B cell (primary cell): ENCODE measurements at regions not wholly inside any gene's neighbourhood (a gene's known extent, or its start where the extent isn't known, plus 50 kb on each side); places are given as distances from the start of the nearest gene placed in this dataset.

Source experiments
- ATAC-seq: fragments of 200-7000 bp; cut with Tn5 transposase; one replicate; pipeline ENCODE4 v1.10.0; 2021; ENCODE audit warnings: low read depth, mild to moderate bottlenecking, moderate number of reproducible peaks, moderate library complexity
- CTCF ChIA-PET: fragments of 350-600 bp; sonication (Branson Sonifier 250); formaldehyde crosslinking; loops from one replicate; lab custom pipeline; 2021; ENCODE audit warnings: antibody characterized with exemption, inconsistent platforms; lab: Charles Lee
- POLR2A ChIA-PET: fragments of 350-600 bp; sonication (Branson Sonifier 250); formaldehyde crosslinking; loops from one replicate; lab custom pipeline; 2021; ENCODE audit warnings: antibody characterized with exemption; lab: Charles Lee
- DNase-seq: peaks from one replicate; pipeline ENCODE4 v3.0.0; 2013
- H2AFZ ChIP-seq: 2 replicates; pipeline ENCODE4 v1.6.1; 2012; ENCODE audit warnings: mild to moderate bottlenecking, low read depth, low read length; ENCODE audit not compliant: insufficient read depth, poor library complexity, severe bottlenecking
- H3K27ac ChIP-seq, 2 donors: 1 replicate in 1 of 2; 2 replicates in 1 of 2; pipeline ENCODE4 v1.5.1; 2012 to 2013; ENCODE audit warnings: low read length in 2 of 2, mild to moderate bottlenecking in 2 of 2, moderate library complexity in 1 of 2
- H3K27me3 ChIP-seq, 4 experiments: fragments of 200-600 bp in 1 of 4; sonication (generic) in 1 of 4; replicated peaks in 1 of 4; 1 replicate in 2 of 4; 2 replicates in 2 of 4; pipeline versions ENCODE4 v1.6.1 to v1.7.0; 2013 to 2016; ENCODE audit warnings: low read length in 3 of 4, mild to moderate bottlenecking in 2 of 4, mixed read lengths in 1 of 4, moderate library complexity in 1 of 4; ENCODE audit not compliant: insufficient read depth in 4 of 4, control insufficient read depth in 3 of 4; ENCODE audit errors: control extremely low read depth in 1 of 4
- H3K36me3 ChIP-seq, 2 experiments: replicated peaks in 1 of 2; 1 replicate in 1 of 2; 2 replicates in 1 of 2; pipeline versions ENCODE4 v1.6.1 to v1.7.1; 2013; ENCODE audit warnings: low read length in 1 of 2; ENCODE audit not compliant: insufficient read depth in 2 of 2, control insufficient read depth in 1 of 2; ENCODE audit errors: control extremely low read depth in 1 of 2, extremely low read depth in 1 of 2
- H3K4me1 ChIP-seq, 2 donors: fragments of 200-600 bp in 1 of 2; sonication (generic) in 1 of 2; 1 replicate in 1 of 2; 2 replicates in 1 of 2; pipeline versions ENCODE4 v1.5.1 to v1.6.1; 2013 to 2017; ENCODE audit warnings: low read length in 2 of 2; ENCODE audit not compliant: control insufficient read depth in 2 of 2, insufficient read depth in 2 of 2
- H3K4me2 ChIP-seq: replicated peaks from 2 replicates; pipeline ENCODE3; 2012; ENCODE audit warnings: mild to moderate bottlenecking, low read depth, low read length; ENCODE audit not compliant: poor library complexity, severe bottlenecking
- H3K4me3 ChIP-seq, 5 experiments: fragments of 200-600 bp in 1 of 5; sonication (generic) in 1 of 5; 1 replicate in 3 of 5; 2 replicates in 2 of 5; pipeline versions ENCODE4 v1.5.1 to v1.7.0; 2011 to 2016; ENCODE audit warnings: low read length in 4 of 5, mild to moderate bottlenecking in 4 of 5, low read depth in 2 of 5, control low read depth in 1 of 5, moderate library complexity in 1 of 5; ENCODE audit not compliant: insufficient read depth in 1 of 5; ENCODE audit errors: control extremely low read depth in 1 of 5, extremely low read depth in 1 of 5
- H3K79me2 ChIP-seq: fragments of 200-600 bp; sonication (generic); one replicate; pipeline ENCODE4 v1.6.0; 2016; ENCODE audit warnings: low read length; ENCODE audit not compliant: control insufficient read depth, insufficient read depth
- H3K9ac ChIP-seq: fragments of 200-600 bp; sonication (generic); 2 replicates; pipeline ENCODE4 v1.6.1; 2017; ENCODE audit warnings: mild to moderate bottlenecking, low read length, moderate library complexity
- H3K9me3 ChIP-seq, 3 donors: one replicate each; pipeline versions ENCODE4 v1.6.1 to v1.7.1; 2013; ENCODE audit warnings: low read length in 2 of 3; ENCODE audit not compliant: control insufficient read depth in 2 of 3, insufficient read depth in 1 of 3; ENCODE audit errors: control extremely low read depth in 1 of 3
- H4K20me1 ChIP-seq: 2 replicates; pipeline ENCODE4 v1.6.0; 2012; ENCODE audit warnings: mild to moderate bottlenecking, low read length; ENCODE audit not compliant: insufficient read depth, control insufficient read depth, poor library complexity, severe bottlenecking
- H3K27ac Mint-ChIP-seq: one replicate; pipeline ENCODE4 v1.8.0; 2021; ENCODE audit warnings: mixed read lengths
- H3K27me3 Mint-ChIP-seq: one replicate; pipeline ENCODE4 v1.8.0; 2021; ENCODE audit warnings: mixed read lengths
- H3K4me1 Mint-ChIP-seq: one replicate; pipeline ENCODE4 v1.8.0; 2021; ENCODE audit warnings: mixed read lengths
- H3K4me3 Mint-ChIP-seq: one replicate; pipeline ENCODE4 v1.8.0; 2021; ENCODE audit warnings: mixed read lengths
- H3K9me3 Mint-ChIP-seq: one replicate; pipeline ENCODE4 v1.8.0; 2022; ENCODE audit warnings: mixed read lengths; ENCODE audit not compliant: insufficient read depth
- CTCF ChIP-seq: fragments of 200-600 bp; IDR thresholded peaks from one replicate; pipeline ENCODE4 v1.8.0; 2022; ENCODE audit warnings: antibody characterized with exemption, mild to moderate bottlenecking
- EZH2 ChIP-seq: IDR thresholded peaks from 2 replicates; pipeline ENCODE4 v1.6.1; 2012; ENCODE audit warnings: borderline replicate concordance, low read depth, mild to moderate bottlenecking, moderate library complexity, low read length; ENCODE audit not compliant: insufficient read depth, poor library complexity, severe bottlenecking
- WGBS: methylation state at CpG from one replicate; pipeline ENCODE4 v1.1.5; 2013; ENCODE audit warnings: missing lambda C conversion rate; ENCODE audit not compliant: insufficient coverage; 5-methylcytosine and 5-hydroxymethylcytosine counted together
- intact Hi-C: fragments of 100-400 bp; cut with micrococcal nuclease; formaldehyde crosslinking; loops from one replicate; pipeline ENCODE4 v1.10.0; 2022

GRCh38 chr4:44070843-44071242 is 377.8 kb downstream of the KCTD8 start:
- Histone ChIP-seq H3K4me3 (no peak overlapping the region), H3K36me3 (no peaks in the 10 kb centered on the region), H3K79me2 (no peaks in the 10 kb centered on the region), H4K20me1 (no peaks in the 10 kb centered on the region), H3K9me3 (peaks cover 0 to 15% (median 0%) of the 10 kb centered on the region in 3 donors), H3K27me3 (no peaks in the 10 kb centered on the region), H3K27ac (no peak overlapping the region), H2AFZ (no peak overlapping the region), H3K9ac (no peak overlapping the region), H3K4me2 (no peak overlapping the region), H3K4me1 (no peaks in the 10 kb centered on the region)
- H3K27me3 Mint-ChIP-seq = no peaks in the 10 kb centered on the region
- no peaks in the 10 kb centered on the region for H3K4me1 Mint-ChIP-seq
- DNase-seq = no peak
- intact Hi-C loops = no loop called here
- TF ChIP-seq EZH2 = no peak
- TF ChIP-seq CTCF = no peak
- WGBS = 83% methylated on average over 5 of the region's 6 CpGs
- CTCF ChIA-PET = no interaction called here
- no peak overlapping the region for H3K4me3 Mint-ChIP-seq
- no peak for ATAC-seq
- no peak overlapping the region for H3K27ac Mint-ChIP-seq
- POLR2A ChIA-PET = no interaction called here
- no peaks in the 10 kb centered on the region for H3K9me3 Mint-ChIP-seq

- Histone ChIP-seq H3K4me2 (no peak overlapping the region), H2AFZ (no peak overlapping the region), H3K27ac (no peak overlapping the region), H3K4me1 (no peaks in the 10 kb centered on the region), H3K4me3 (no peak overlapping the region), H3K79me2 (no peaks in the 10 kb centered on the region), H3K9ac (no peak overlapping the region), H3K36me3 (no peaks in the 10 kb centered on the region), H4K20me1 (no peaks in the 10 kb centered on the region), H3K27me3 (no peaks in the 10 kb centered on the region), H3K9me3 (peaks cover 0 to 15% (median 0%) of the 10 kb centered on the region in 3 donors)
- ChIA-PET POLR2A (no interaction called here), CTCF (no interaction called here)
- no peak for ATAC-seq
- WGBS = 75% methylated on average over 7 of the region's 12 CpGs
- Mint-ChIP-seq H3K27ac (no peak overlapping the region), H3K27me3 (no peaks in the 10 kb centered on the region), H3K9me3 (no peaks in the 10 kb centered on the region), H3K4me1 (no peaks in the 10 kb centered on the region), H3K4me3 (no peak overlapping the region)
- intact Hi-C loops = no loop called here
- TF ChIP-seq CTCF (no peak), EZH2 (no peak)
- no peak for DNase-seq
Measured at GRCh38 chr4:44071959-44072955, 376.4 kb downstream of the KCTD8 start.
